ENCODE measurements at regions not wholly inside any gene's neighbourhood (a gene's known extent, or its start where the extent isn't known, plus 50 kb on each side); places are given as distances from the start of the nearest gene placed in this dataset.
A peak's percentile ranks its signal among the peaks of the same experiment; 100 is the strongest.
"Not testable (repeated sequence)": the region's sequence is repeated elsewhere in the genome, so short reads cannot be mapped to it uniquely, and the experiment has no call there.

- DNase-seq (ENCODE audit: extremely low spot score, unreplicated experiment); H3K27ac Mint-ChIP-seq: not testable (repeated sequence)
These were observed 56.6 kb upstream of the TNFAIP8 start for GRCh38 chr5:119299242-119299614.

GRCh38 chr5:119299615-119300310, 56.1 kb upstream of the TNFAIP8 start:
- H3K27me3 Mint-ChIP-seq, H3K27ac Mint-ChIP-seq: not testable (repeated sequence)
- peaks cover 32% of the 10 kb centered on the region for H3K4me1 Mint-ChIP-seq (ENCODE audit: unreplicated experiment)

More at GRCh38 chr5:119299242-119299614, 56.6 kb upstream of the TNFAIP8 start:
- peaks cover 27% of the 10 kb centered on the region for H3K4me1 Mint-ChIP-seq (ENCODE audit: unreplicated experiment)
- not testable (repeated sequence) for H3K4me3 Mint-ChIP-seq, H3K27me3 Mint-ChIP-seq, H3K36me3 Mint-ChIP-seq, H3K9me3 Mint-ChIP-seq

DNA sequence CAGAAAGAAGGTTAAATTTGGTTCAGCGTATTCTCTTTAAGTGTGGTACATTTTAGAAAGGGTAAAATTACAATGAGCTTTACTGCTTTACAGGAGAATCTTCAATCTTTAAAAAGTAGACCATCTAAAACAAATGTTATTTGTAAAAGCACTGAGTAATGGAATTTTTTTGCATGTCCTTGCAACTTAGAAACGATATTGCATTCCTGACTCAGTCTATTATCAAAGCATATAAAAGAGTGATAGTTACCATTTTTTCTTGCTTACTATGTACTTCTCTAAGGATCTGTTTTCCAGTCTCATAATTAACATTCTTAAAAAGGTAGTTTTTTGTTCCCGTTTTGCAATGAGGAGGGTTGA, 55.5 kb upstream of the TNFAIP8 start:
- peaks cover 32% of the 10 kb centered on the region for H3K4me1 Mint-ChIP-seq (ENCODE audit: unreplicated experiment)
- no peak overlapping the region for H3K27ac Mint-ChIP-seq
- DNase-seq (ENCODE audit: extremely low spot score, unreplicated experiment), result no peak
- no peaks in the 10 kb centered on the region for H3K27me3 Mint-ChIP-seq
- H3K36me3 Mint-ChIP-seq, result peaks cover 4% of the 10 kb centered on the region
- H3K9me3 Mint-ChIP-seq, result no peaks in the 10 kb centered on the region
- no peak overlapping the region for H3K4me3 Mint-ChIP-seq
- TF ChIP-seq, protein P1, sequence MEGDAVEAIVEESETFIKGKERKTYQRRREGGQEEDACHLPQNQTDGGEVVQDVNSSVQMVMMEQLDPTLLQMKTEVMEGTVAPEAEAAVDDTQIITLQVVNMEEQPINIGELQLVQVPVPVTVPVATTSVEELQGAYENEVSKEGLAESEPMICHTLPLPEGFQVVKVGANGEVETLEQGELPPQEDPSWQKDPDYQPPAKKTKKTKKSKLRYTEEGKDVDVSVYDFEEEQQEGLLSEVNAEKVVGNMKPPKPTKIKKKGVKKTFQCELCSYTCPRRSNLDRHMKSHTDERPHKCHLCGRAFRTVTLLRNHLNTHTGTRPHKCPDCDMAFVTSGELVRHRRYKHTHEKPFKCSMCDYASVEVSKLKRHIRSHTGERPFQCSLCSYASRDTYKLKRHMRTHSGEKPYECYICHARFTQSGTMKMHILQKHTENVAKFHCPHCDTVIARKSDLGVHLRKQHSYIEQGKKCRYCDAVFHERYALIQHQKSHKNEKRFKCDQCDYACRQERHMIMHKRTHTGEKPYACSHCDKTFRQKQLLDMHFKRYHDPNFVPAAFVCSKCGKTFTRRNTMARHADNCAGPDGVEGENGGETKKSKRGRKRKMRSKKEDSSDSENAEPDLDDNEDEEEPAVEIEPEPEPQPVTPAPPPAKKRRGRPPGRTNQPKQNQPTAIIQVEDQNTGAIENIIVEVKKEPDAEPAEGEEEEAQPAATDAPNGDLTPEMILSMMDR (conservative IDR thresholded peaks at IDR 0.05), result no peak

More at GRCh38 chr5:119299615-119300310, 56.1 kb upstream of the TNFAIP8 start:
- H3K36me3 Mint-ChIP-seq; H3K4me3 Mint-ChIP-seq; DNase-seq (ENCODE audit: extremely low spot score, unreplicated experiment); H3K9me3 Mint-ChIP-seq: not testable (repeated sequence)

GRCh38 chr5:119301210-119301609, 54.6 kb upstream of the TNFAIP8 start:
- H3K4me1 Mint-ChIP-seq (ENCODE audit: unreplicated experiment), result peaks cover 32% of the 10 kb centered on the region
- H3K27ac Mint-ChIP-seq, result no peak overlapping the region
- TF ChIP-seq, protein P1 (conservative IDR thresholded peaks at IDR 0.05), result no peak
- DNase-seq (ENCODE audit: extremely low spot score, unreplicated experiment), result no peak
- no peaks in the 10 kb centered on the region for H3K27me3 Mint-ChIP-seq
- peaks cover 4% of the 10 kb centered on the region for H3K36me3 Mint-ChIP-seq
- H3K4me3 Mint-ChIP-seq, result no peak overlapping the region
- H3K9me3 Mint-ChIP-seq, result no peaks in the 10 kb centered on the region

DNA sequence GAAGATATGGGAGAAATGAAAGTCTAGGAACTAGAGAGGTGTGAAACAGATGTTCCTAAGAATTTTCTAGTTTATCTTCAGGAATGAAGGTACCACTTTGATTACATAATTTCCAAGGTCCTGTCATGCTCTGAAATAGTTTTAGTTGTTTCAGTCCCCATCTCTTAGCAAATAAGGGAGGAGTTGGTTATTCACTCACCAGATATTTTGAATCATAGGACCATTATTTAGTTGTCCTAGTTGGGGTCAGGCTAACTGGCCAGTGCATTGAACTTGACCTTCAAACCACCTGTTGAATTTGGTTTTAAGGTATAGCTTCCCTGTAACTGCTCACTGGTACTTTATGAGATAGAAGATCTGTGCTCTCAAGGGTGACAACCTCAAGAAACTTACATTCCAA, 53.9 kb upstream of the TNFAIP8 start:
- Mint-ChIP-seq H3K9me3 (no peaks in the 10 kb centered on the region), H3K27me3 (no peaks in the 10 kb centered on the region), H3K4me1 (ENCODE audit: unreplicated experiment) (peaks cover 32% of the 10 kb centered on the region), H3K4me3 (no peak overlapping the region), H3K27ac (no peak overlapping the region), H3K36me3 (peaks cover 4% of the 10 kb centered on the region)
- no peak for DNase-seq (ENCODE audit: extremely low spot score, unreplicated experiment)
- TF ChIP-seq, protein P1 (conservative IDR thresholded peaks at IDR 0.05), result no peak

DNA sequence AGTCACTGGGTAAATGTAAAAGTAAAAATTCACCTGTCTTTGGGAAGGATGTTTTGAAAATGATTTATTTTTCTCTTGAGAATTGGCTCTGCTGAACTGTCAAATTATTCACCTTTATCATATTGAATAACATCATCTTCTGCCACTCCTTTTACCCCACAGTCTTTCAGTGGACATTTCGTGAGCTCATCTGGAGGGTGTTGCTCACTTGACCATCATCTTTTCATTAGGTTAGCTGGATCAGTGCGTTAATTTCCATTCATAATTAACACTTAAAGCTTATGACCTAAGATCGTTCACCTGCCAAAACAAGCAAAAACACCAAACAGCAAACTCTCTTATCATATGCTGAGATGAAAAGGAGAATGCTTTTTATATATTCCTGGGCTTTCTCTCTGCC, 53.4 kb upstream of the TNFAIP8 start:
- H3K36me3 Mint-ChIP-seq, result peaks cover 4% of the 10 kb centered on the region
- DNase-seq (ENCODE audit: extremely low spot score, unreplicated experiment), result no peak
- H3K9me3 Mint-ChIP-seq, result no peaks in the 10 kb centered on the region
- peak overlapping the region; percentile 42 for H3K27ac Mint-ChIP-seq
- H3K27me3 Mint-ChIP-seq, result no peaks in the 10 kb centered on the region
- TF ChIP-seq, protein P1 (conservative IDR thresholded peaks at IDR 0.05), result no peak
- peaks cover 32% of the 10 kb centered on the region for H3K4me1 Mint-ChIP-seq (ENCODE audit: unreplicated experiment)
- no peak overlapping the region for H3K4me3 Mint-ChIP-seq
